HG03159 (cell line): ENCODE measurements at regions not wholly inside any gene's neighbourhood (a gene's known extent, or its start where the extent isn't known, plus 50 kb on each side); places are given as distances from the start of the nearest gene placed in this dataset.

Experiments used
- ATAC-seq: cut with Tn5 transposase; IDR thresholded peaks from one replicate; pipeline ENCODE4 v1.9.1; 2021; ENCODE audit warnings: mild to moderate bottlenecking, moderate library complexity; ENCODE audit not compliant: unreplicated experiment

GRCh38 chr1:81700728-81701470, 99.8 kb upstream of the ADGRL2 start:
- no peak for ATAC-seq

- ATAC-seq, result no peak
Observed at GRCh38 chr1:81699234-81699633, 101.5 kb upstream of the ADGRL2 start.

- ATAC-seq, result no peak
Observed at GRCh38 chr1:81695741-81696140, 105.0 kb upstream of the ADGRL2 start.

- no peak for ATAC-seq
Observed at GRCh38 chr1:81693316-81693715, 107.4 kb upstream of the ADGRL2 start.

GRCh38 chr1:81690676-81691453, 109.9 kb upstream of the ADGRL2 start:
- ATAC-seq, result no peak

- no peak for ATAC-seq
Observed at GRCh38 chr1:81689531-81689941, 111.2 kb upstream of the ADGRL2 start.

GRCh38 chr1:81682490-81682889, 118.2 kb upstream of the ADGRL2 start:
- no peak for ATAC-seq

GRCh38 chr1:81681601-81682266, 119.0 kb upstream of the ADGRL2 start:
- no peak for ATAC-seq

GRCh38 chr1:81681114-81681513, 119.6 kb upstream of the ADGRL2 start:
- ATAC-seq, result no peak

- no peak for ATAC-seq
Observed at GRCh38 chr1:81679942-81680341, 120.8 kb upstream of the ADGRL2 start.

GRCh38 chr1:81678779-81679178, 122.0 kb upstream of the ADGRL2 start:
- no peak for ATAC-seq

- ATAC-seq, result no peak
Observed at GRCh38 chr1:81672766-81673165, 128.0 kb upstream of the ADGRL2 start.

- no peak for ATAC-seq
Observed at GRCh38 chr1:81671038-81671437, 129.7 kb upstream of the ADGRL2 start.

GRCh38 chr1:81670286-81670685, 130.4 kb upstream of the ADGRL2 start:
- ATAC-seq, result no peak

GRCh38 chr1:81666586-81666985, 134.1 kb upstream of the ADGRL2 start:
- ATAC-seq, result no peak

GRCh38 chr1:81664341-81664740, 136.4 kb upstream of the ADGRL2 start:
- no peak for ATAC-seq

- no peak for ATAC-seq
Observed at GRCh38 chr1:81662913-81663526, 137.7 kb upstream of the ADGRL2 start.

GRCh38 chr1:81660286-81660685, 140.4 kb upstream of the ADGRL2 start:
- ATAC-seq, result no peak

GRCh38 chr1:81654657-81655056, 146.1 kb upstream of the ADGRL2 start:
- no peak for ATAC-seq

GRCh38 chr1:81654147-81654546, 146.6 kb upstream of the ADGRL2 start:
- ATAC-seq, result no peak

GRCh38 chr1:81650776-81651175, 150.0 kb upstream of the ADGRL2 start:
- no peak for ATAC-seq
